ENCODE measurements at regions not wholly inside any gene's neighbourhood (a gene's known extent, or its start where the extent isn't known, plus 50 kb on each side); places are given as distances from the start of the nearest gene placed in this dataset.

DNA sequence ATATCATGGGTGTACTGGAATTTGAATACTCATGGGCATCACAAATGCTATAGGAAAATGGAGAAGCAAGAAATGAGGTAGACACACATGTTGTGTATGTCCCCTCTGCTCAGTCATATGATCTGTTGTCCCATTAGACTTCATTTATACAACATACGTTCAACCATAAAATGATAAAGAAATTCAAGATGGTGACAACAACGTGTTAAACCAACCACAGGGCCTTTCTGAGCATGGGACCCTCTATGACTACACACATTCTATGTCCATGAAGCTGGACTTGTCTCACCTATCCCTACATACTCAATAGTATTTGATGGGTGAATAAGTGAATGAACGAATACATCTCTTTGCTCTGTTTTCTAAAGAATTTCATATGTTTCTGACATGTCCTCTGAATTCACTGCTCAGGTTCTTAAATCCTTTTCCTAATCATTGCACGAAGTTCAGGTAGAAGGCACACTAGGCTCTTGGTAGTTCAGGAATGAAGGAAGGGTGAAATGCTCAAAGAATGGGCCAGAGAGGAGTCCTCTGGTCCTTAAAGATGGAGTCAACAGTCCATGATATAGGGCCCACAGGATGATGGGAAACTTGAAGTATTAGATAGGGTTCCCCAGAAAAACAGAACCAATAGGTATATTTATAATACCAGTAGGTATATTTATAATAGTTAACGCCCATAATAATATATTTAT, 105.7 kb upstream of the PPM1H start:
- H3K4me3 ChIP-seq (ENCODE audit: low read length) = no peak overlapping the region
- DNase-seq (ENCODE audit: low read depth) = no peak
- TF ChIP-seq CTCF (conservative IDR thresholded peaks at IDR 0.05; ENCODE audit: low read length) = no peak

- no peak overlapping the region for H3K4me3 ChIP-seq (ENCODE audit: low read length)
- no peak for DNase-seq (ENCODE audit: low read depth)
- no peak for TF ChIP-seq CTCF (conservative IDR thresholded peaks at IDR 0.05; ENCODE audit: low read length)
These were observed 103.8 kb upstream of the PPM1H start for GRCh38 chr12:63038713-63039100.

- no peak for DNase-seq (ENCODE audit: low read depth)
- H3K4me3 ChIP-seq (ENCODE audit: low read length) = no peak overlapping the region
- TF ChIP-seq CTCF (conservative IDR thresholded peaks at IDR 0.05; ENCODE audit: low read length) = no peak
These were observed 103.1 kb upstream of the PPM1H start for GRCh38 chr12:63037746-63038712.

GRCh38 chr12:63036974-63037335, 102.0 kb upstream of the PPM1H start:
- H3K4me3 ChIP-seq (ENCODE audit: low read length) = no peak overlapping the region
- no peak for TF ChIP-seq CTCF (conservative IDR thresholded peaks at IDR 0.05; ENCODE audit: low read length)
- no peak for DNase-seq (ENCODE audit: low read depth)

- no peak overlapping the region for H3K4me3 ChIP-seq (ENCODE audit: low read length)
- DNase-seq (ENCODE audit: low read depth) = no peak
- TF ChIP-seq CTCF (conservative IDR thresholded peaks at IDR 0.05; ENCODE audit: low read length) = no peak
These were observed 101.4 kb upstream of the PPM1H start for GRCh38 chr12:63036216-63036973.

DNA sequence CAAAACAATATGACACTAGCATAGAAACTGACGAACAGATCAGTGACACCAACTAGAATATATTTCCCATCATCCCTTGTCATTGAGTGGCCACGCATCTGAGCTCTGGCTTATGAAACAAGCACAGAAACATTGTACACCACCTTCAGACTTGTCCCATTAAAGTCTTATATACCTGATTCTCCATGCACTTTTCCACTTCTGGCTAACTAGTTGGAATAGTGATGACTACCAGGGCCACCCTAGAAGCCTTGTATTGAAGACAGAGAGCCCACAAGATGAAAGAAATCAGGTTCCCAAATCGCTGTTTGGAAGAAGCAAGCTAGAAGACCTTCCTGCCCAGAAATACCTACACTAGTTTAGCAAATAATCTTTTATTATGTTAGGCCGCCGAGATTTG, 99.7 kb upstream of the PPM1H start:
- DNase-seq (ENCODE audit: low read depth) = no peak
- no peak overlapping the region for H3K4me3 ChIP-seq (ENCODE audit: low read length)
- no peak for TF ChIP-seq CTCF (conservative IDR thresholded peaks at IDR 0.05; ENCODE audit: low read length)

Measured in AG10803 (cell line).